H9 (cell line): ENCODE measurements at regions not wholly inside any gene's neighbourhood (a gene's known extent, or its start where the extent isn't known, plus 50 kb on each side); places are given as distances from the start of the nearest gene placed in this dataset.

Experiments used
- DNase-seq: peaks from one replicate; pipeline ENCODE4 v3.0.0-alpha.2; 2017
- H2AFZ ChIP-seq: one replicate; pipeline ENCODE4 v1.6.1; 2013; ENCODE audit warnings: mild to moderate bottlenecking, low read length, control low read depth, moderate library complexity
- H2AK5ac ChIP-seq: 2 replicates; pipeline ENCODE4 v1.6.1; 2013; ENCODE audit warnings: low read length, control low read depth, mixed read lengths; ENCODE audit not compliant: insufficient read length
- H2BK120ac ChIP-seq: one replicate; pipeline ENCODE4 v1.6.1; 2013; ENCODE audit warnings: low read depth, mild to moderate bottlenecking, low read length, control low read depth, inconsistent platforms; ENCODE audit not compliant: poor library complexity, severe bottlenecking
- H2BK12ac ChIP-seq: 2 replicates; pipeline ENCODE4 v1.6.1; 2013; ENCODE audit warnings: low read length, control low read depth, mixed read lengths, low read depth; ENCODE audit not compliant: insufficient read length
- H2BK15ac ChIP-seq: 2 replicates; pipeline ENCODE4 v1.6.1; 2013; ENCODE audit warnings: low read depth, low read length, control low read depth
- H2BK20ac ChIP-seq: one replicate; pipeline ENCODE4 v1.6.1; 2013; ENCODE audit warnings: low read depth, mild to moderate bottlenecking, low read length, control low read depth, inconsistent platforms; ENCODE audit not compliant: poor library complexity, severe bottlenecking
- H2BK5ac ChIP-seq: 2 replicates; pipeline ENCODE4 v1.6.1; 2013; ENCODE audit warnings: low read length, control low read depth, mixed read lengths; ENCODE audit not compliant: insufficient read length
- H3K14ac ChIP-seq: 2 replicates; pipeline ENCODE4 v1.6.1; 2013; ENCODE audit warnings: low read length, control low read depth; ENCODE audit not compliant: insufficient read depth
- H3K18ac ChIP-seq: 2 replicates; pipeline ENCODE4 v1.6.1; 2013; ENCODE audit warnings: low read depth, mild to moderate bottlenecking, mixed read lengths, low read length, control low read depth; ENCODE audit not compliant: insufficient read length
- H3K23ac ChIP-seq: 2 replicates; pipeline ENCODE4 v1.6.1; 2013; ENCODE audit warnings: low read length, control low read depth, mixed read lengths, low read depth; ENCODE audit not compliant: insufficient read length
- H3K23me2 ChIP-seq: 2 replicates; pipeline ENCODE4 v1.6.1; 2013; ENCODE audit warnings: low read depth, mild to moderate bottlenecking, mixed read lengths, low read length, control low read depth; ENCODE audit not compliant: insufficient read length, poor library complexity, severe bottlenecking
- H3K27ac ChIP-seq: 2 replicates; pipeline ENCODE4 v1.5.1; 2013; ENCODE audit warnings: low read length, control low read depth, mixed read lengths, low read depth; ENCODE audit not compliant: insufficient read length
- H3K27me3 ChIP-seq: 2 replicates; pipeline ENCODE4 v1.6.1; 2013; ENCODE audit warnings: low read length, control low read depth, inconsistent platforms; ENCODE audit not compliant: insufficient read depth
- H3K4ac ChIP-seq: 2 replicates; pipeline ENCODE4 v1.6.1; 2013; ENCODE audit warnings: low read depth, mild to moderate bottlenecking, control low read depth, inconsistent platforms, low read length, moderate library complexity
- H3K4me1 ChIP-seq: 2 replicates; pipeline ENCODE4 v1.6.1; 2013; ENCODE audit warnings: low read length, control low read depth, inconsistent platforms; ENCODE audit not compliant: insufficient read depth
- H3K4me2 ChIP-seq: 2 replicates; pipeline ENCODE4 v1.6.1; 2013; ENCODE audit warnings: low read length, control low read depth, mixed read lengths; ENCODE audit not compliant: insufficient read length, insufficient read depth
- H3K56ac ChIP-seq: 2 replicates; pipeline ENCODE4 v1.6.1; 2013; ENCODE audit warnings: low read depth, mild to moderate bottlenecking, mixed read lengths, low read length, control low read depth; ENCODE audit not compliant: insufficient read length
- H3K79me1 ChIP-seq: 2 replicates; pipeline ENCODE4 v1.6.1; 2013; ENCODE audit warnings: low read depth, mild to moderate bottlenecking, moderate library complexity, low read length, control low read depth, inconsistent platforms; ENCODE audit not compliant: insufficient read depth, poor library complexity, severe bottlenecking
- H3K79me2 ChIP-seq: 2 replicates; pipeline ENCODE4 v1.6.1; 2013; ENCODE audit warnings: low read length, control low read depth, inconsistent platforms; ENCODE audit not compliant: insufficient read depth
- H3K9ac ChIP-seq: 2 replicates; pipeline ENCODE4 v1.6.1; 2013; ENCODE audit warnings: low read length, control low read depth, mixed read lengths; ENCODE audit not compliant: insufficient read length; ENCODE audit errors: extremely low read depth
- H3K9me3 ChIP-seq: one replicate; pipeline ENCODE4 v1.6.1; 2013; ENCODE audit warnings: low read depth, low read length, inconsistent platforms; ENCODE audit not compliant: control insufficient read depth
- H3T11ph ChIP-seq: one replicate; pipeline ENCODE4 v1.6.1; 2013; ENCODE audit warnings: mild to moderate bottlenecking, low read length, control low read depth, inconsistent platforms
- H4K20me1 ChIP-seq: one replicate; pipeline ENCODE4 v1.6.1; 2013; ENCODE audit not compliant: control insufficient read depth, insufficient read length, insufficient read depth
- H4K5ac ChIP-seq: 2 replicates; pipeline ENCODE4 v1.6.1; 2013; ENCODE audit warnings: low read depth, mild to moderate bottlenecking, mixed read lengths, low read length, control low read depth; ENCODE audit not compliant: insufficient read length
- H4K8ac ChIP-seq: replicated peaks from 2 replicates; pipeline ENCODE4 v1.6.1; 2013; ENCODE audit warnings: low read length, control low read depth, mixed read lengths, low read depth; ENCODE audit not compliant: insufficient read length
- H4K91ac ChIP-seq: 2 replicates; pipeline ENCODE4 v1.6.1; 2013; ENCODE audit warnings: low read depth, mild to moderate bottlenecking, moderate library complexity, mixed read lengths, low read length, control low read depth; ENCODE audit not compliant: insufficient read length
- H3K27ac Mint-ChIP-seq, 3 experiments: 2 replicates in 2 of 3; 3 replicates in 1 of 3; pipeline ENCODE4 v1.8.0; 2020 to 2021; ENCODE audit warnings: mixed read lengths in 3 of 3, mild to moderate bottlenecking in 1 of 3, moderate library complexity in 1 of 3
- H3K27me3 Mint-ChIP-seq: 2 replicates; pipeline ENCODE4 v1.8.0; 2021; ENCODE audit warnings: low read depth, mild to moderate bottlenecking, moderate library complexity, mixed read lengths
- H3K36me3 Mint-ChIP-seq, 3 experiments: 2 replicates in 2 of 3; 3 replicates in 1 of 3; pipeline ENCODE4 v1.8.0; 2020 to 2021; ENCODE audit warnings: low read depth in 3 of 3, mixed read lengths in 3 of 3; ENCODE audit not compliant: insufficient read depth in 1 of 3
- H3K4me1 Mint-ChIP-seq, 2 experiments: 2 replicates each; pipeline ENCODE4 v1.8.0; 2020; ENCODE audit warnings: mixed read lengths in 2 of 2
- H3K4me3 Mint-ChIP-seq, 2 experiments: 2 replicates in 1 of 2; 3 replicates in 1 of 2; pipeline ENCODE4 v1.8.0; 2020 to 2021; ENCODE audit warnings: mild to moderate bottlenecking in 2 of 2, mixed read lengths in 2 of 2, moderate library complexity in 1 of 2
- H3K9me3 Mint-ChIP-seq, 2 experiments: 2 replicates in 1 of 2; 3 replicates in 1 of 2; pipeline ENCODE4 v1.8.0; 2020; ENCODE audit warnings: mild to moderate bottlenecking in 2 of 2, mixed read lengths in 2 of 2, moderate library complexity in 1 of 2
- WGBS: extraction: QIAGEN DNeasy Blood & Tissue Kit; methylation state at CpG from one replicate; pipeline ENCODE4 v1.1.7; 2013; ENCODE audit warnings: missing lambda C conversion rate, low lambda C conversion rate, mixed read lengths; ENCODE audit not compliant: insufficient read length; ENCODE audit errors: extremely low coverage; 5-methylcytosine and 5-hydroxymethylcytosine counted together
- TF ChIP-seq, protein P1 (sequence below): fragments of 200-600 bp; sonication (generic); conservative IDR thresholded peaks from 3 replicates; pipeline ENCODE4 v1.8.0; 2021; ENCODE audit warnings: antibody characterized with exemption, mild to moderate bottlenecking

DNA sequence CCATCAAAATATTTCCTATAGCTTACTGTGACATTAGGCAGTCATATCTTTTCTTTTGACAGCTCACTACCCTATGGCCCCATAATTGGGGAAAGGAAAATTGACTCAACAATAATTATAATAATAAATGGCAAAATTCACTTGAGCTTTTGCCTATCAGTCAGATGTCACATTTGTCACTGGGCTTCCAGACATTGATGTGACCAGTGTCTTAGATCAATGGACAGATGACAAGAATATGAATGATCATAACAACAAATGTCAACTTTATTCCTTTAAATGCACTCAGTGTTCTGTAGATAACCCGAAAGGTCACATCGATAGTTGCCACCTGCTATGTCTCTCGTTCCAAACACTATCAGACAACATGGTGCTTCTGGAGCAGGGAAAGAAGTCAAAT lies 266.7 kb downstream of the GPATCH2 start:
- Mint-ChIP-seq H3K27ac (no peak overlapping the region), H3K36me3 (no peaks in the 10 kb centered on the region), H3K9me3 (peaks cover 0 to 4% of the 10 kb centered on the region in 2 experiments; a peak in 2 of 5 replicates), H3K27me3 (peaks cover 24% of the 10 kb centered on the region), H3K4me3 (no peak overlapping the region), H3K4me1 (peaks cover 5 to 10% of the 10 kb centered on the region in 2 experiments)
- Histone ChIP-seq H3K4me2 (no peak overlapping the region), H2BK20ac (no peak overlapping the region), H2BK12ac (no peak overlapping the region), H3K9ac (no peak overlapping the region), H2AFZ (no peak overlapping the region), H3K23ac (no peak overlapping the region), H3K27me3 (no peaks in the 10 kb centered on the region), H2BK5ac (no peak overlapping the region), H3K9me3 (no peaks in the 10 kb centered on the region), H2BK120ac (no peak overlapping the region), H3K23me2 (no peaks in the 10 kb centered on the region), H3K4me1 (peaks cover under 1% of the 10 kb centered on the region), H3K79me1 (no peaks in the 10 kb centered on the region), H3K27ac (no peak overlapping the region), H3K79me2 (no peaks in the 10 kb centered on the region), H3K4ac (no peak overlapping the region), H4K8ac (no peak overlapping the region), H2BK15ac (no peak overlapping the region), H3K18ac (no peak overlapping the region), H3K14ac (no peak overlapping the region), H2AK5ac (no peak overlapping the region), H3K56ac (no peak overlapping the region), H4K91ac (no peak overlapping the region), H3T11ph (no peak overlapping the region), H4K5ac (no peak overlapping the region), H4K20me1 (no peaks in the 10 kb centered on the region)
- TF ChIP-seq, protein P1, sequence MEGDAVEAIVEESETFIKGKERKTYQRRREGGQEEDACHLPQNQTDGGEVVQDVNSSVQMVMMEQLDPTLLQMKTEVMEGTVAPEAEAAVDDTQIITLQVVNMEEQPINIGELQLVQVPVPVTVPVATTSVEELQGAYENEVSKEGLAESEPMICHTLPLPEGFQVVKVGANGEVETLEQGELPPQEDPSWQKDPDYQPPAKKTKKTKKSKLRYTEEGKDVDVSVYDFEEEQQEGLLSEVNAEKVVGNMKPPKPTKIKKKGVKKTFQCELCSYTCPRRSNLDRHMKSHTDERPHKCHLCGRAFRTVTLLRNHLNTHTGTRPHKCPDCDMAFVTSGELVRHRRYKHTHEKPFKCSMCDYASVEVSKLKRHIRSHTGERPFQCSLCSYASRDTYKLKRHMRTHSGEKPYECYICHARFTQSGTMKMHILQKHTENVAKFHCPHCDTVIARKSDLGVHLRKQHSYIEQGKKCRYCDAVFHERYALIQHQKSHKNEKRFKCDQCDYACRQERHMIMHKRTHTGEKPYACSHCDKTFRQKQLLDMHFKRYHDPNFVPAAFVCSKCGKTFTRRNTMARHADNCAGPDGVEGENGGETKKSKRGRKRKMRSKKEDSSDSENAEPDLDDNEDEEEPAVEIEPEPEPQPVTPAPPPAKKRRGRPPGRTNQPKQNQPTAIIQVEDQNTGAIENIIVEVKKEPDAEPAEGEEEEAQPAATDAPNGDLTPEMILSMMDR: no peak
- no peak for DNase-seq
- WGBS: no CpG with 5 or more reads among the region's 3 CpGs
